ENCODE measurements at regions not wholly inside any gene's neighbourhood (a gene's known extent, or its start where the extent isn't known, plus 50 kb on each side); places are given as distances from the start of the nearest gene placed in this dataset.
"Not testable (repeated sequence)": the region's sequence is repeated elsewhere in the genome, so short reads cannot be mapped to it uniquely, and the experiment has no call there.

- DNase-seq (ENCODE audit: low spot score): no peak
These were observed 459.6 kb downstream of the KLF12 start for GRCh38 chr13:73674570-73674969.

DNA sequence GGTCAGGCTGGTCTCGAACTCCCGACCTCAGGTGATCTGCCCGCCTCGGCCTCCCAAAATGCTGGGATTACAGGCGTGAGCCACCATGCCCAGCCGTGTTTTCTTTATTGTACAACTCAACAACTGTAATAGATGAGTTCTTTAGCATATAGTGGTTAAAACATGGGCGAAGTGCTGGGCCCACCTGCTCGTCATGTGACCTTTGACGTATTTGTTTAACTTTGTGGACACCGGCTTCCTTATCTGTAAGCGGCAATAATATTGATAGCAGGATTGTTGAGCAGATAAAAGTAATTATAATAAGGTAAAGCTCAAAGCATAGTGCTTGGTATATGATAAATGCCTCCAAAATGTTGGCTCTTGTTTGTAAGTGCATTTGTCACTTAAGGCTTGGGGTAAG is 460.3 kb downstream of the KLF12 start:
- DNase-seq (ENCODE audit: low spot score): no peak

DNA sequence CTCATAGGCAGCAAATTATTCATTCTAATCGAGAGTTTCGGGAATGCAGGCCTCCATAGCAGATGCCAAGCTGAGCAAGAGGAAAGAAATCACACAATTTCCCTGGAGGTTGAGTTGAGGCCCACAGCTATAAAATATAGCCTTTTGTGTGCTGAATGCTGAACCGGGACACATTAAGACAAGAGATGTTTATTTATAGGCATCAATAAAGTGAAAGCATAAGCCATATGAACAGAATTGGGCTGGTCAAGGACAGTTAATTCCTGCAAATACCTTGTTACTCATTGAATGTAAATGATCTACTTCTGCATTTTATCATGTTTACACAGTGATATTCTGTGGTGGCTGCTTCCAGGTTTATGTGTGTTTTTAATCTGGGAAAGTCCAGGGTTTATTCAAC is 461.7 kb downstream of the KLF12 start:
- no peak for DNase-seq (ENCODE audit: low spot score)

DNA sequence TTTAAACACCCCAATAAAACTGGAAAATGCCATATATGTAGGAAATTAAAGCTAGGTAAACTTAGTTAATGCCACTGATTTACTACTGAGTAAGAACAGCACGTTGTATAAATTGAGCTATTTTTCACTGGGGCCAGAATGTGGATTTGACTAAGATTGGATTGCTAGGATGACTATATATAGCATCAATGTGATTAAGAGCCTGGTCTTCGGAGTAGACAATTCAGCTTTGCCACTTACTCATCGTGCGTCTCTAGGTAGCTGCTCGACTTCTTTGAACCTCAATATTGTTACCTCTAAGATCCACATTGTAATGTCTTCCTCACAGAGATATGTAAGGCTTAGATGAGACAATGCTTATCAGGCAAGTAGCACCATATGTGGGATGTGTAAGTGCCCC is 462.5 kb downstream of the KLF12 start:
- no peak for DNase-seq (ENCODE audit: low spot score)

DNA sequence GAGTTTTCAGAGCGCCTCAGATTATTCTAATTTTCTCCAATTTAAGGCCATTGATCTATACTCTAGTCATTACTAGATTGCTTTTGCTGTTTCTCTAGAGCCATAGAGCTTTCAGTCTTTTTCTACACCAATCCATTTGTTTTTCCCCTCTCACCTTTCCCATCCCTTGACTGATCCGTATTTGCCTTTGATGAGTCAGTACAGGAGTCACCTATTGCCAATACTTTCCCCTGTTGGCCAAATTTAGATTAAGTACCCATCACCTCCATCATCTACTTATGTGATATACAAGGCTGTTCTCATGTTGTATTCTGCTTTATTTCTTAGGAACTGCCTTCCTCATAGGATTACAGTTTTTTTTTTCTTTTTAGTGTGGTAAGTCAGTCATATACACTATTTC is 463.2 kb downstream of the KLF12 start:
- DNase-seq (ENCODE audit: low spot score): no peak

DNA sequence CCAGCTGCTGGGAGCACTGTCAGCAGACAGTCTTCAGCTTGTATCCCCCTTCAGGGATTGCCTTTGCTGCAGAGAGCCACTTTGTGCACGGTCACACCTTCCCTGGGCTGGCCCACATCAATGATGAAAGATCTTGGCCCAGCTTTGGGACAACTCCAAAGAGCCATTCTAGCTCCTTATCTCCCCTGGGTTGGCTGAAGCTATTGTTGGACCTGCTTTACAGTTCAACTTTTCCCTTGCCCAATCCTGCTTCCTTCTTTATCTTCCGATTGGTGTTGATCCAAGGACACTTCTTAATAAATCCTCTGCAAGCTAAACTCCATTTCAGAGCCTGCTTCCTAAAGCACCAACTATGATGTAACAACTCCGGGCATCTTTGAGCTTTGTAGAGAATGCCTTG is 466.4 kb downstream of the KLF12 start:
- no peak for DNase-seq (ENCODE audit: low spot score)

DNA sequence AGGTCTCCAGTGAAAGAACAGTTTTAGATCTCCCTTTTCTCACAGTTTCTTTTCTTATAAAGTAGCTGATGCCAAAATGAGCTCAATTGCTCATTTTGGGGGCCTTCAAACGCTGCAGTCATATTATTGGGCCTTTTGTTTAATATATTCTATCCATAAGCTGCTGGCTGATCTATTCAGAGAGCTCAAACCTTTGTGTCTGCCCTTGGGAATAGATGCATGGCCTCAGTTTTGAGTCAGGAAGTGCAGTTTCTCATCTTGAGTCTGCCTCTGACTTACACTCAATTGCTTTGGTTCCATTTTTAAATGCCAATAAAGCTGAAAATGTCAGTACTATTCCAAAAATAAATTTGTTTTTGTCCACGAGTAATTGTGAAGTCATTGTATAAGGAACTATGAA is 468.9 kb downstream of the KLF12 start:
- DNase-seq (ENCODE audit: low spot score): no peak

GRCh38 chr13:73664851-73665250 is 469.4 kb downstream of the KLF12 start:
- DNase-seq (ENCODE audit: low spot score): no peak

- DNase-seq (ENCODE audit: low spot score): no peak
These were observed 471.4 kb downstream of the KLF12 start for GRCh38 chr13:73662833-73663232.

DNA sequence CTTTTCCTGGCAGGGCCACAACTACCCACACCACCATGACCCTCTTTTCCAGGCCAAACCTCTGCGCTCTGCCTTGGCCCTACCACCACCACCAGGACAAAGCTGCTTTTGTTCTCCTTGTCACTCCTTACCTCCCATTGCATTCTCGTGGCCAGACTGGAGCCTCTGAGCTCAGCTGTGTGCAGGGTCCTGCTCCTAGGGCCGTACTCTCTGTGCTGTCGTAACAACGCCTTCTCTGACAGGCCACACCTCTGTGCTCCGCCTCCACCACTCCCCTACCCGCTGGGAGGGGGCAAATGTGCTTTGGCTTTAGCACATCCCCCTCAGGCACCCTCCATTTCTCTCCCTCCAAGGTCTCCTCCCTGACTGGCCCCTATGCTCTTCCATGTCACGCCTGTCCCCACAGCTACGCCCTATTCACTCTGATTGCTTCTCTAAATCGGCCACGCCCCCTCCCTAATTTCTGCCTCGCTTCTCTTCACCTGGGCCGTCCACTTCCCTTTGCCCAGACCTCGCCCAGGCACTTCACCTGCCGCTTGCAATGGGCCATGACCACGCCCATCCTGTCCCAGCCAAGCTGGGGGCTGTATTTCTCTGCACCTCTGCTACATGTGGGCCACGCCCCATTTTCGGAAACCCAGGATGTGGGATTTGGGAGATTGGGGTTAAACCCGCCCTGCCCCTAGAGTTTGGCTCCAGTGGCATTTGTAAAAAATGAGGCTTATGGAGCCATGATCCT is 472.3 kb downstream of the KLF12 start:
- no peak for DNase-seq (ENCODE audit: low spot score)

DNA sequence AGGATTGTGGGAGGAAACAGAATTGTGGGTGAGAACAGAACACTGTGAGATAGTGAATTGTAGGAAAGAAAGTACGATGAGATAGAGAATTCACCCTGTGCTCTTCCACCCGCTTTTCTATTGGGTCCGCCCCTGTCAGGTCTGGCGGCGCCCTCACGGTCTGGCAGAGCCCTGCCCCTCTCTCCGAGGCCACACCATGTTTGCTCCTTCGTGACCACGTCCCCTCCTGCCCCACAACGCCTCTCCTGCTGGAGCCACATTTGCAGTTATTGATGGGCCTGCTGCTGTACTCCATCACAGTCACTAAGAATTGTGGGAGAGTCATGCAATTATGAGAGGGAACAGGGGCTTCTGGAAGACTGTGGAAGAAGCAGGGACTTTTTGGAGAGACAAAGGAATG is 473.1 kb downstream of the KLF12 start:
- no peak for DNase-seq (ENCODE audit: low spot score)

DNA sequence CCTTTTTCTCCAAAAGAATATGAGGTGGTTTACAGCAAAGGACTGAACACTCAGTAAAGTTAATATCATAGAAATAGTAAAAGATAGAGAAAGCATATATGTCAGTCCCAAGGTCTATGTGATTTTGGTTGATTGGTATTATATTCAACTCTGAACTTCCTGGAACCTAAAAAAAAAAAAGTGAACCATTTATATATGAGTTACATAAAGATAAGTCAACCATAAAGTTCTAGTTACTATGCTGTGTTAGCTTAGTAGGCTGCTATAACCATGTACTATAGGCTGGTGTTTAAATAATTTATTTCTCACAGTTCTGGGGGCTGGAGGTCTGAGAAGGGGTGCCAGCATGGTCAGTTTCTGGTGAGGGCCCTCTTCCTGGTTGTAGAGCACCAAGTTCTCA is 475.6 kb downstream of the KLF12 start:
- no peak for DNase-seq (ENCODE audit: low spot score)

DNA sequence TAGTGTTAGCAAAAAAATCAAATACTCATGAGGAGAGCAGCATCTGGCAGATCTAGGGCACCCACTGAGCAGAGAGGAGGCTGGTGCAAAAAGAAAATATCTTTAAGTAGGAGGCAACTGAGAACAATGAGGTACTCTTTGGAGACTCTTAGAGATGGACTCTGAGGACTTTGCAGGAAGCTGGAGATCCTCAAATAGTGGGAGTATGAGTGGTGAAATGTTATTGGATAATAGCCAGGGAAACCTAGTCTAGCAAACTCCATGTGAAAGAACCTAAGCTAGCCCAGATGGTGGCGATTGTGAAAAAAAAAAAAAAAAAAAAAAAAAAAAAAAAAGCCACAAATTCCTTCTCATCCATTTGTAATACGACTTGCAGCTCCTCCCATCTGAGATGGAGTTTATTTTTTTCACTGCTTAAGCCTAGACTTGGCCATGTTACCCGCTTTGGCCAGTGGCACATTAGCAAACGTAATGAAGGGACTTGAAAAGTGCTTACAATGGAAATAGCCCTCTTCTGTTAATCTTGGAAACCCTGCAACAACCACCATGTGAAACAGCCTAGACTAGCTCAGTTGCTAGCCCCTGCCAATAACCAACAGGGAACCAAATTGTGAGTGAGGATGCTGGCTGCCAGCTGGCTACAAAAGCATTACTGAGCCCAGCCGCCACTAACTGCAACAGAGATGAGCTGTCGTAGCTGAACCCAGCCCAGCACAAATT is 476.2 kb downstream of the KLF12 start:
- no peak for DNase-seq (ENCODE audit: low spot score)

DNA sequence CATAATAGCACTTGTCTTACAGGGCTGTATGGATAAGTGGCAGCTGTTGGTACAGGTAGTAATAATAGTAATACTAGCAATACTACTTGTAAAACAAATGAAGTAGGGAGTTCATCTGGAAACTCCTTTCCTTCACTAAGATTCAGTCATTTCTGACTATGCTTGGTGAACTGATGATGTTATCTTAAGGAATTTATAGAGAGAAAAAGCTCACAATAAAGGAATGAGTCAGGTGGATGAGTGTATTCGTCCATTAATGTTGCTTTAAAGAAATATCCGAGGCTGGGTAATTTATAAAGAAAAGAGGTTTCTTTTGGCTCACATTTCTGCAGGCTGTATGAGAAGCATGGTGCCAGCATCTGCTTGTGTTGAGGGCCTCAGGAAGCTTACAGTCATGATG is 477.3 kb downstream of the KLF12 start:
- no peak for DNase-seq (ENCODE audit: low spot score)

DNA sequence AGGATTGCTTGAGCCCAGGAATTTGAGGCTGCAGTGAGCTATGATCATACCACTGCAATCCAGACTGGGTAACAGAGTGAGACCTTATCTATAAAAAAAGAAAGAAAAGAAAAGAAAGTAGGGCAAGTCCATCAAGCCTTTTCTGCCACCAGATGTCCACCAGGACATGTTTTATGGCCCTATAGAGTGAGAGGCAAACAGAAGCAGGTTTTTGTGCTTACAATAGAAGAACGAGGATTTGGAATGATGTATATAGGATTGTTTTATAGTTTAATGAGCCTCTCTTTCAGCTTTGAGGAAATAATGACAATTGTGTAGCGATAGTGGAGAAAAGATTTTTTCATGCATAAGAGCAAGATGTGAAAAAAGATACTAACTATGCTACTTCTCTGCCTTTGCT is 480.5 kb downstream of the KLF12 start:
- no peak for DNase-seq (ENCODE audit: low spot score)

- no peak for DNase-seq (ENCODE audit: low spot score)
These were observed 486.8 kb downstream of the KLF12 start for GRCh38 chr13:73647417-73647816.

GRCh38 chr13:73640476-73641179 is 493.6 kb downstream of the KLF12 start:
- not testable (repeated sequence) for DNase-seq (ENCODE audit: low spot score)

DNA sequence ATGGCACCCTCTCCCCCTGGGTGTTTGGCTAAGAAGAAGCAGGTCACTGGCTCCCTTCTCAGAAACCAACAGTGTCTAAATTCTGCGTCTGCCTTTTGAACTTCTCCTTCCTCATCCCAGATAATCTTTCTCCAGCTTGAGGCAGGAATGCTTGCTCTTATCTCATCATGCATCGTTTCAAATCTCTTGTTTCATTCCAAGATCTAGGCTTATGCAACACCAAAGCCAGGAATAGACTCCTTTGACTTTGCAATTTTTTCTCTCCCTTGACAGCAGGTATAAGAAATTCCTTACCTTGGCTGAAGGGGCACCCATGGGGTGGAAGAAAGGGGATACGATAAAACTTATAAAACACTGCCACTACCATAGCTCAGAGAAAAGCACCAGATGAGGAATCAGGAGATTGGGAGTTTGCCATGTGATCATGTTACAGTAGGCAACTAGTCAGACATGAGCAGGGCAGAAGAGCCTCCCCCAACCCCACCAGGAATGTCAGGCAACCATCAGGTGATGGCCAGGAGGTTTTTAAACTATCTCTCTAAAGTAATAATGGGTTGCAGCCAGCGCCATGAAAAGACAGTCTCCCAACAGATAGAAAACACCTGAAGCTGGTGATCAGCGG is 498.9 kb downstream of the KLF12 start:
- no peak for DNase-seq (ENCODE audit: low spot score)

DNA sequence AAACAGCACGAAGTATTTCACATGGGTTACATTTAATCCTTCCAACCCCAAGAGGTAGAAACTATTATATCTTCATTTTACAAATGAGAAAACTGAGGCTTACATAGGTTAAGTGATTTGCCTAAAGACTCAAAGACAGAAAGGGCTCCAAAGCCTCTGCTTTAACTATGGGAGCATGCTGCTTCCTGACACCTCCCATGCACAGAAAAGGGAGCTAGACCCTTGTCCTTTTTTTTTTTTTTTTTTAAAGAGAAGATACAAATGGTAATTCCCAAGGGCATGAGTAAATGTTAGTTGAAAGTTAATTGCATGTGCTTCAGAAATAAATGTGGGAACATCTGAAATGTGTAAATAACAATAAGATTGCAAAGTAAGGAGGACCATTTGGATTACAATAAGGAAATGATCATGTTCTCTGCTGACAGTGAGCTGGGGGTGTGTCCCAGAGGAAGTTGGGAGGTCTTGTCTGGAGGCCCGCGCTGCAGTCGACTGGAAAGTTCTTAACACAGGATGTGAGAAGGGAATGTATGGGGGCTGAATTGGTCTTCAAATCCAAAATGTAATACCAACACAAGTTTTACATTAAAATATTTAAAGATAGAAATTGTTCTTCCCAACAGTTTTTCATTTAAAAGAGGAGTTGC is 500.3 kb downstream of the KLF12 start:
- no peak for DNase-seq (ENCODE audit: low spot score)

- no peak for DNase-seq (ENCODE audit: low spot score)
These were observed 502.8 kb downstream of the KLF12 start for GRCh38 chr13:73631411-73631810.

GRCh38 chr13:73625562-73626339 is 508.5 kb downstream of the KLF12 start:
- no peak for DNase-seq (ENCODE audit: low spot score)
